ENCODE measurements at regions not wholly inside any gene's neighbourhood (a gene's known extent, or its start where the extent isn't known, plus 50 kb on each side); places are given as distances from the start of the nearest gene placed in this dataset.

- DNase-seq (ENCODE audit: low spot score), result no peak
Observed at GRCh38 chr6:166751051-166751595, 124.1 kb upstream of the RPS6KA2 start.

DNA sequence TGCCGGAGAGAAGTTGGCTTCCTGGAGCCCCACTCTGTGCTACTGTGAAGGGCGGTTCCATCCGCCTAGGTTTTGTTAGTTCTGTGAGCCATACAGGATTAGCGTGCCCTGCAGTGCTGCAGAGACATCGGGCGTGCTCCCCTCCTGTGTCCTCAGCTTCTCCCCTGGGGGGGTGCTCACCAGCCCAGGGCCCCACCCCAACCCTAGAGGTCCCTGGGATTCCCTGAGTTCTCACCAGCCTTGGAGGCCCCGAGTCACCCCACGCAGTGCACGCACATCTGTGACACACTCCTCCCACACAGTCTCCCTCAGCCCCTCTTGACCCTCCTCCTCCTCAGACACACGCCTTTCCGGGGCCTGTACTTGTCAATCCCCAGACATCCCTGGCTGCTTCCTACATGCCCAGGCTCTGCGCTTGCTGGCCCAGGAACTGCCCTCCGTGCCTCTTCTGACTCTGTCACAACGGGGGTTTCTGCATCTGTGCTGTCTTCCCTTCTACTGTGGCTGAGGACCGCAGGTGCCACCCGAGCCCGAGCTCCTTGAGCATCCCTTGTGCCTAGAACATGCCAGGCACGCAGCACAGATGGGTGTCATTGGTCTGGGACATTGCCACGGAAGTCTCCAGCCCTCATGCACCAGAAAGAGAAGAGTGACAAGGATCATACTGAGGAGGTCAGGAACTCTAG lies 123.2 kb upstream of the RPS6KA2 start:
- DNase-seq (ENCODE audit: low spot score), result no peak

GRCh38 chr6:166749666-166750065 lies 122.6 kb upstream of the RPS6KA2 start:
- no peak for DNase-seq (ENCODE audit: low spot score)

GRCh38 chr6:166747644-166748595 lies 120.9 kb upstream of the RPS6KA2 start:
- DNase-seq (ENCODE audit: low spot score), result no peak

DNA sequence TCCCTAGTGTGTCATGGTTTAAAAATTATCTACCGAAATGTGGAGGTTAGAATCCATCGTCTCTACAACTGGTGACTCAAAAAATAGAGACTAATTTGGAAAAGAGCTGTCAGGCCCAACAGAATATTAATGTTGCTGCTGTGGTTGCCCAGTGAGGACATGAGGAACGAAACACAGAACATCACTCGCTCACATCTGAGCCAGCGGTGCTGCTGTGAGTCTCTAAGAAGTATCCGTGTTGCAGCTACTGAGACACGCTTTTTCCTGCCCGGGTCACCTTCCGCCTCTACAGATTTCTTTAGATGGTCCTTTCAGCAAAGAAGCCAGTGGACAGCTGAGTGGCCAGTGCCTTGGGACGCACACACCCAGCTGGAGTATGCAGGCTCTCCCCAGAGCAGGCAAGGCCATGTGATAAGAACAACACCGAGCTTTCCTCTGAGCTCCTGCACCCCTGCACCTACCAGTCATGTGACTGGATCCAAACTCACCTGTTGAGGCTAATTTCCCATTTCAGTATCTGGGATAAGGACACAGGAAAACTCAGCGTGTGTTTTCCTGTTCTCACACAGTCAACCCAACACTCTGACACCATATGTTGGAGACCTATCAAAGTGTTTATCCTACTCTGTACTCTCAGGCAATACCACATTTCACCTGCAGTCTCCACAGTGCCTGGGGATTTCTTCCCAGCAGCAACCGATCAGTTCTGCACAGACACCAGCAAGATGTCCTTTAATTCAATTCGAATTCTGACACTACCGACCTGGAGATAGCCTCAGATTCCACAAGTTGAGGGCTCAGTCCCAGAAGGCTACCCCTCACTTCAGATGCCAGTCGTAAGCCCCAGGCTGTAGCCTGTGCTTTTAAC lies 119.0 kb upstream of the RPS6KA2 start:
- DNase-seq (ENCODE audit: low spot score), result no peak

DNA sequence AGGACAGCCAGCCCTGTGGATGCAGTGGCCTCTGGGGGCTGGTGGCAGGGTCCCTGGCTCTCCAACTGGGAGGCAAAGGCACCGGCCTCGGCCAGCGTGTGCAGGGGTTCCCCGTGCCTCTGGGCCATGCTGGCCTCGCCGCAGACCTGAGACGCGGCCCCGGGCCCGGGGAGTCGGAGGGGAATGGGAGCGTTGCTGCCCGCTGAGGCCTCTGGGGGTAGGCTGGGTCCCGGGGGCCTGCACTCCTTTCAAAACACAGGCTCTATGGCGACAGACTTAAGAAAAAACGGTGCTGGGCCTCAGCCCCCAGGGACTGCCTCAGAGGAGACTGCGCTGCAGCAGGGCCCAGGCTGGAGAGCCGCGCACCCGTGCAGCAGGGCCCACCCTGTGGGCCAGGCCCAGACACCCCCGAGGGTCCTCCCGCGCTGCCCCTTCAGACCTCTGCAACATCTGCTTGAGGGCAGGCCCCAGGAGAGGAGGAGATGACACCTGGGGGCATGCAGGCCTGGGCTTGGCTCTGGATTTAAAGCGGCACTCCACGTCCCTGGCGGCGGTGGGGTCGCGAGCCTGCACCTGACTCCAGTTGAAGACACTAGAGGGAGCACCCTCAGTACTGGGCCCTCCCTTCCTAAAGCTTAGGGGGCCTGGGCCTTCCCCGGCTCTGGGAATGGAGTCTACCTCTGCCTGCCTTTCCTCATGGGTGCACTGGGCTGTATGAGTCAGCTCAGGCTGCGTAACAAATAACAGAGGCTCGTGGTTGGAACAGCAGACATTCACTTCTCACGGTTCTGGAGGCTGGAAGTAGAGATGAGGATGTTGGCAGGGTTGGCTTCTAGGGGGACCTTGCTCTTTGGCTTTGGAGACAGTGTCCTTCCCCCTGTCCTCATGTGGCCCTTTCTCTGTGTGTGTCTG lies 117.4 kb upstream of the RPS6KA2 start:
- DNase-seq (ENCODE audit: low spot score), result no peak

DNA sequence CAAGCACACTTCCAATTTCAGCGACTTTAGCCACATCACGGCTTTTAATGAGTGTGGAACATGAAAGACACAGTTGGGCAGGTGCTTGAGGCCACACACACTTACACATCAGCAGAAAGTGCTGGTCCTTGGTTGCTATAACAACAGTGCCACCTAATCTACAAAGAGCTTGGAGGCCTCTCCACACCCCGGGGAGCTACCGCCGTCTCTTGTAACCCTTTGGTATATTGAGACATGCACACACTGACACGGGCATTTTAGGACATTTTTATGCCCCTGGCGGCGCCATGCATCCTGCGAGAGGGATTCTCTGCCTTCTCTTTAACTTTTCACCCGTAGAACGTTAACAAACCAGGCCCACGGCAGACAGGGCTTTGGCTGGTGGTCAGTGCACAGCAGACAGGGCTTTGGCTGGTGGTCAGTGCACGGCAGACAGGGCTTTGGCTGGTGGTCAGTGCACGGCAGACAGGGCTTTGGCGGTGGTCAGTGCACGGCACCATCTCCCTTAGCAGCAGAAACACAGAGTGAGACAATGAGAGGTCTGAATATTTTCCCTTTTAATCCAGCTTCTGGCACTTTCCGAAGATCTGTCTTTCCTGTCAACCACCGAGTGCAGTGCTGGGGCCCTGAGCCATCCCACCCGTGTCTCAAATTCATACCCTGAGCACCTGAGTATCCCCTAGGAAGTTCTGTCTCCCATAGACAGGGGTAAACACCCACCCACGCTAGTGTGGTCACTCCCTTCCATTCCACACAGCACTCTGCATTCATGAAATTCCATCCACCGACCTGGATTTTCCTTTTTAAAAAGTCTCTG lies 116.6 kb upstream of the RPS6KA2 start:
- no peak for DNase-seq (ENCODE audit: low spot score)

GRCh38 chr6:166742981-166743380 lies 115.9 kb upstream of the RPS6KA2 start:
- DNase-seq (ENCODE audit: low spot score), result no peak

GRCh38 chr6:166739976-166740318 lies 112.9 kb upstream of the RPS6KA2 start:
- no peak for DNase-seq (ENCODE audit: low spot score)

- DNase-seq (ENCODE audit: low spot score), result no peak
Observed at GRCh38 chr6:166739117-166739975, 112.3 kb upstream of the RPS6KA2 start.

GRCh38 chr6:166738386-166739116 lies 111.5 kb upstream of the RPS6KA2 start:
- DNase-seq (ENCODE audit: low spot score), result no peak

GRCh38 chr6:166737261-166737660 lies 110.2 kb upstream of the RPS6KA2 start:
- no peak for DNase-seq (ENCODE audit: low spot score)

DNA sequence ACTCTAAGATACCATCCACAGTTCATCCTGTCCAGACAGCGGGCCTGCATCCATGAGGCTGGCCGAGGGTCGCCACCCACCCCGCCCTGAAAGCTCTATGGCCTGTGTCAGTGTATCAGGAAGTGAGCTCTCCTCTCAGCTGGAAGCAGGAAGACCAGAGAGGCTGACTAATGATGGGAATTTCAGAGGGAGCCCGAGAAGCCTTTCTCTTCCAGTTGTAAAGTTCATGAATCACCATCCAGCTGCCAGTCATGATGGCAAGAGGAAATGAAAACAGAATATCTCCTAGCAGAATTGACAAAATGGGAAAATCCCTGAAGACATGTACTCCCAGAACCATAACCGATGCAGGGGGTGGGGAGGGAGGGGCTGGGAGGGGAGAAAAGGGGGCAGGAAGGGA lies 109.6 kb upstream of the RPS6KA2 start:
- DNase-seq (ENCODE audit: low spot score), result no peak

GRCh38 chr6:166733900-166734299 lies 106.8 kb upstream of the RPS6KA2 start:
- DNase-seq (ENCODE audit: low spot score), result no peak

- no peak for DNase-seq (ENCODE audit: low spot score)
Observed at GRCh38 chr6:166729658-166730057, 102.6 kb upstream of the RPS6KA2 start.

DNA sequence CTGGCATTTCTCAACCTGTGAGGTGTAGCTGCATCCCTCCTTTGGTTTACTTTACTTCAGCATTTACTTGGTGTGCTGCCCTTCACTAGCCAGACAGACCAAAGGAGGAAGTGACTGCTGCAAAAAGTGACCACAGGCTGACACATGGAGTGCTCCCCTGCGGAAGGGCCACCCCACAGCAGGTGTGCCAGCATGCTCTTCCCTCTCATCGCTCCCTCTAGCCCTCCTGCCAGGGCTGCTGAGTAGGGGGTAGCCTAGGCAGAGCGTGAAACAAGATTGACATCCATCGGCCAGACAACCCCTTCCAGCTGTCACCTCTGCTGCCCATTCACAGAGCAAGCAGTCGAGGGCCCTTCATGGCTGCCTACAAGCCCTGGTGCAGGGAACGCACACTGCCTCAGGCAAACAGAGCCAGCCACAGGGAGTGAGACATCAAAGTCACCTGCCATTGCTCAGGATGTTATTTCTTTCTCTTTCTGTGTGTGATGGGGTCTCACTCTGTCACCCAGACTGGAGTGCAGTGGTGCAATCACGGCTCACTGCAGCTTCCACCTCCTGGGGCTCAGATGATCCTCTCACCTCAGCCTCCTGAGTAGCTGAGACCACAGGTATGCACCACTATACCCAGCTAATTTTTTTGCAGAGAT lies 102.0 kb upstream of the RPS6KA2 start:
- DNase-seq (ENCODE audit: low spot score), result no peak

DNA sequence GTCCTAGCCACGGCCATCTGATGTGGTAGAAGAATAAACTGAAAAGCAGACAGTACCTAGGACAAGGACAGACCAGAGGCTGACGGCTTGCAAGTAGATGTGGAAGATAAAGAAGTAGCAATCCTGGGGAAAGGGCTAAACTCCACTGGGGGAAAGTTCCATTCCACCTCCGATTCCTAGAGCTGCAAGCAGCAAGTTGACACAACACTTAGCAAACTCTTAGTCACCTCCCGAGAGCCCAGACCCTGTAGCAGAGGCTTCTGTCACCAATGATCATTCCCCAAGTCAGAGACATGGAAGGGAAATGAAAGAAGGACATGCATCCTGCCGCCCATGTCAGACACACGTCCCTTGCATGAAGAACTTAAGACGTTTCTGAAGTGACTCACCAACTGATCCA lies 99.2 kb upstream of the RPS6KA2 start:
- DNase-seq (ENCODE audit: low spot score), result no peak

- DNase-seq (ENCODE audit: low spot score), result no peak
Observed at GRCh38 chr6:166725571-166725970, 98.5 kb upstream of the RPS6KA2 start.

Measured in GM03348 (cell line).